Liver (tissue), 8 donors: ENCODE measurements at regions not wholly inside any gene's neighbourhood (a gene's known extent, or its start where the extent isn't known, plus 50 kb on each side); places are given as distances from the start of the nearest gene placed in this dataset.

Experiments
- DNase-seq: peaks from one replicate; pipeline ENCODE4 v3.0.0-alpha.2; 2017; ENCODE audit warnings: low spot score
- H3K27ac ChIP-seq, 2 donors: one replicate each; pipeline ENCODE4 v1.7.0; 2013; ENCODE audit warnings: inconsistent platforms in 2 of 2, low read length in 2 of 2, control low read depth in 1 of 2, low read depth in 1 of 2, mild to moderate bottlenecking in 1 of 2
- H3K27me3 ChIP-seq, 4 donors: one replicate each; pipeline versions ENCODE4 v1.6.1 to v1.7.0; 2013; ENCODE audit warnings: low read length in 3 of 4, inconsistent platforms in 1 of 4, mild to moderate bottlenecking in 1 of 4, moderate library complexity in 1 of 4; ENCODE audit not compliant: control insufficient read depth in 4 of 4, insufficient read depth in 4 of 4
- H3K36me3 ChIP-seq, 4 donors: one replicate each; pipeline versions ENCODE4 v1.6.1 to v1.7.0; 2013; ENCODE audit warnings: low read length in 3 of 4, mild to moderate bottlenecking in 3 of 4, low read depth in 1 of 4, moderate library complexity in 1 of 4; ENCODE audit not compliant: control insufficient read depth in 4 of 4, insufficient read depth in 3 of 4
- H3K4me1 ChIP-seq, 4 donors: one replicate each; pipeline versions ENCODE4 v1.6.1 to v1.7.0; 2013; ENCODE audit warnings: low read length in 3 of 4, mild to moderate bottlenecking in 3 of 4, moderate library complexity in 1 of 4; ENCODE audit not compliant: control insufficient read depth in 4 of 4, insufficient read depth in 4 of 4
- H3K4me3 ChIP-seq, 3 donors: one replicate each; pipeline versions ENCODE4 v1.6.1 to v1.7.0; 2013; ENCODE audit warnings: low read length in 3 of 3, control low read depth in 1 of 3, low read depth in 1 of 3, mild to moderate bottlenecking in 1 of 3
- H3K9ac ChIP-seq, 2 donors: one replicate each; pipeline ENCODE4 v1.7.0; 2013; ENCODE audit warnings: low read length in 2 of 2, mild to moderate bottlenecking in 2 of 2, moderate library complexity in 2 of 2, control low read depth in 1 of 2, low read depth in 1 of 2
- H3K9me3 ChIP-seq, 4 donors: one replicate each; pipeline versions ENCODE4 v1.6.1 to v1.7.0; 2013; ENCODE audit warnings: low read length in 3 of 4; ENCODE audit not compliant: control insufficient read depth in 4 of 4
- ATF3 ChIP-seq: IDR thresholded peaks from 2 replicates; pipeline ENCODE4 v1.6.1; 2016; ENCODE audit warnings: antibody characterized with exemption
- CTCF ChIP-seq: fragments of 150-350 bp; IDR thresholded peaks from 2 replicates; pipeline ENCODE4 v1.5.1; 2017; ENCODE audit warnings: improper control_type of control experiment, low read depth, low read length; ENCODE audit not compliant: missing input control
- FOXA1 ChIP-seq: IDR thresholded peaks from 2 replicates; pipeline ENCODE4 v1.6.1; 2016; ENCODE audit warnings: antibody characterized with exemption
- FOXA2 ChIP-seq: IDR thresholded peaks from 2 replicates; pipeline ENCODE4 v1.6.1; 2016; ENCODE audit warnings: antibody characterized with exemption
- GABPA ChIP-seq, 2 donors: IDR thresholded peaks in 1 of 2; conservative IDR thresholded peaks in 1 of 2; 2 replicates each; pipeline ENCODE4 v1.6.1; 2016; ENCODE audit warnings: antibody characterized with exemption in 2 of 2, mild to moderate bottlenecking in 1 of 2, moderate library complexity in 1 of 2
- HNF4A ChIP-seq, 2 donors: conservative IDR thresholded peaks; 2 replicates each; pipeline ENCODE4 v1.6.1; 2016; ENCODE audit warnings: antibody characterized with exemption in 2 of 2, mild to moderate bottlenecking in 2 of 2
- HNF4G ChIP-seq: IDR thresholded peaks from 2 replicates; pipeline ENCODE4 v1.6.1; 2016; ENCODE audit warnings: antibody characterized with exemption
- JUND ChIP-seq, 2 donors: IDR thresholded peaks; 2 replicates each; pipeline ENCODE4 v1.6.1; 2016; ENCODE audit warnings: antibody characterized with exemption in 2 of 2
- MAX ChIP-seq: IDR thresholded peaks from 2 replicates; pipeline ENCODE4 v1.6.1; 2016; ENCODE audit warnings: antibody characterized with exemption
- NR2F2 ChIP-seq: IDR thresholded peaks from 2 replicates; pipeline ENCODE4 v1.6.1; 2016; ENCODE audit warnings: antibody characterized with exemption
- RAD21 ChIP-seq, 2 donors: IDR thresholded peaks; 2 replicates each; pipeline ENCODE4 v1.6.1; 2016; ENCODE audit warnings: antibody characterized with exemption in 2 of 2, mild to moderate bottlenecking in 2 of 2
- REST ChIP-seq: IDR thresholded peaks from 2 replicates; pipeline ENCODE4 v1.6.1; 2016; ENCODE audit warnings: antibody characterized with exemption, mild to moderate bottlenecking
- RXRA ChIP-seq, 2 donors: IDR thresholded peaks; 2 replicates each; pipeline ENCODE4 v1.6.1; 2017 to 2018; ENCODE audit warnings: antibody characterized with exemption in 2 of 2, mild to moderate bottlenecking in 1 of 2
- SP1 ChIP-seq: IDR thresholded peaks from 2 replicates; pipeline ENCODE4 v1.6.1; 2018; ENCODE audit warnings: antibody characterized with exemption, mild to moderate bottlenecking
- TAF1 ChIP-seq: conservative IDR thresholded peaks from 2 replicates; pipeline ENCODE4 v1.6.1; 2016; ENCODE audit warnings: antibody characterized with exemption, mild to moderate bottlenecking
- YY1 ChIP-seq: IDR thresholded peaks from 2 replicates; pipeline ENCODE4 v1.6.1; 2016; ENCODE audit warnings: antibody characterized with exemption, mild to moderate bottlenecking
- ZBTB33 ChIP-seq: IDR thresholded peaks from 2 replicates; pipeline ENCODE4 v1.6.1; 2016; ENCODE audit warnings: antibody characterized with exemption
- WGBS: extraction: QIAGEN DNeasy Blood & Tissue Kit; methylation state at CpG from one replicate; pipeline ENCODE4 v1.1.7; 2013; 5-methylcytosine and 5-hydroxymethylcytosine counted together
- donor health status: healthy.
- donor health status: healthy.
- donor health status: healthy.
- donor health status: healthy.
- donor health status: healthy.

GRCh38 chr2:224102991-224103390, 63.9 kb upstream of the SERPINE2 start:
- 44% methylated on average over 1 of the region's 1 CpG for WGBS
- H3K9ac ChIP-seq: no peak overlapping the region
- no peak for TF ChIP-seq ATF3
- TF ChIP-seq FOXA2: no peak
- no peak for TF ChIP-seq SP1
- no peak for TF ChIP-seq TAF1
- no peak for TF ChIP-seq REST
- no peak for TF ChIP-seq CTCF
- TF ChIP-seq HNF4A (conservative IDR thresholded peaks at IDR 0.05): no peak
- H3K36me3 ChIP-seq: no peaks in the 10 kb centered on the region
- H3K27me3 ChIP-seq: no peaks in the 10 kb centered on the region
- no peak overlapping the region for H3K27ac ChIP-seq
- DNase-seq: no peak
- H3K9me3 ChIP-seq: no peaks in the 10 kb centered on the region
- H3K4me1 ChIP-seq: no peaks in the 10 kb centered on the region
- H3K4me3 ChIP-seq: no peak overlapping the region

GRCh38 chr2:224101820-224102630, 62.9 kb upstream of the SERPINE2 start:
- H3K9ac ChIP-seq: no peak overlapping the region
- H3K4me3 ChIP-seq: no peak overlapping the region
- no peaks in the 10 kb centered on the region for H3K9me3 ChIP-seq
- 67% methylated on average over 4 of the region's 4 CpGs for WGBS
- no peaks in the 10 kb centered on the region for H3K27me3 ChIP-seq
- no peak overlapping the region for H3K27ac ChIP-seq
- no peaks in the 10 kb centered on the region for H3K36me3 ChIP-seq
- no peaks in the 10 kb centered on the region for H3K4me1 ChIP-seq
- no peak for DNase-seq
- TF ChIP-seq GABPA (IDR thresholded peaks at IDR 0.05 in 1 of 2, conservative IDR thresholded peaks at IDR 0.05 in 1 of 2): no peak
- TF ChIP-seq ZBTB33: no peak
- TF ChIP-seq NR2F2: no peak
- TF ChIP-seq CTCF: no peak
- TF ChIP-seq HNF4G: no peak
- TF ChIP-seq REST: no peak
- TF ChIP-seq JUND (IDR thresholded peaks at IDR 0.05): no peak
- TF ChIP-seq RAD21 (IDR thresholded peaks at IDR 0.05): no peak
- no peak for TF ChIP-seq TAF1
- no peak for TF ChIP-seq ATF3
- no peak for TF ChIP-seq RXRA (IDR thresholded peaks at IDR 0.05)
- TF ChIP-seq SP1: no peak
- TF ChIP-seq FOXA1: no peak
- no peak for TF ChIP-seq MAX
- TF ChIP-seq YY1: no peak
